Fibroblast of skin of abdomen (primary cell): ENCODE measurements at regions not wholly inside any gene's neighbourhood (a gene's known extent, or its start where the extent isn't known, plus 50 kb on each side); places are given as distances from the start of the nearest gene placed in this dataset.
A peak's percentile ranks its signal among the peaks of the same experiment; 100 is the strongest.

Experiments
- DNase-seq: peaks from one replicate; pipeline ENCODE4 v3.0.0-alpha.2; 2013

GRCh38 chr18:34978953-34979608 is 62.1 kb upstream of the MAPRE2 start:
- DNase-seq: peak; percentile 91

- no peak for DNase-seq
These were observed 59.7 kb upstream of the MAPRE2 start for GRCh38 chr18:34981487-34981886.

GRCh38 chr18:34985963-34986362 is 55.2 kb upstream of the MAPRE2 start:
- no peak for DNase-seq

GRCh38 chr18:34990597-34990996 is 50.6 kb upstream of the MAPRE2 start:
- peak; percentile 22 for DNase-seq

- DNase-seq: no peak
These were observed 50.1 kb upstream of the MAPRE2 start for GRCh38 chr18:34991152-34991551.
